Psoas muscle (tissue), 7 donors: ENCODE measurements at regions not wholly inside any gene's neighbourhood (a gene's known extent, or its start where the extent isn't known, plus 50 kb on each side); places are given as distances from the start of the nearest gene placed in this dataset.

Source experiments
- ATAC-seq, 4 donors: fragments of 200-7000 bp; cut with Tn5 transposase; one replicate each; pipeline ENCODE4 v1.9.1; 2020; ENCODE audit warnings: moderate library complexity in 3 of 4, mild to moderate bottlenecking in 2 of 4
- DNase-seq, 2 donors: peaks; one replicate each; pipeline ENCODE4 v3.0.0-alpha.2; 2020
- H3K27ac ChIP-seq: fragments of 200-600 bp; one replicate; pipeline ENCODE4 v1.8.0; 2022
- H3K27me3 ChIP-seq, 3 donors: fragments of 200-600 bp in 1 of 3; one replicate each; pipeline versions ENCODE4 v1.6.1 to v1.8.0; 2013 to 2022; ENCODE audit warnings: low read length in 2 of 3, mild to moderate bottlenecking in 2 of 3, moderate library complexity in 1 of 3; ENCODE audit not compliant: insufficient read depth in 3 of 3
- H3K36me3 ChIP-seq, 2 donors: fragments of 200-600 bp in 1 of 2; one replicate each; pipeline versions ENCODE4 v1.6.1 to v1.8.0; 2013 to 2022; ENCODE audit warnings: low read depth in 1 of 2, mild to moderate bottlenecking in 1 of 2, moderate library complexity in 1 of 2; ENCODE audit not compliant: insufficient read depth in 1 of 2
- H3K4me1 ChIP-seq: fragments of 200-600 bp; one replicate; pipeline ENCODE4 v1.8.0; 2022
- H3K4me3 ChIP-seq: fragments of 200-600 bp; one replicate; pipeline ENCODE4 v1.8.0; 2022; ENCODE audit warnings: mild to moderate bottlenecking
- H3K9me3 ChIP-seq: fragments of 200-600 bp; one replicate; pipeline ENCODE4 v1.8.0; 2022
- CTCF ChIP-seq: fragments of 200-600 bp; IDR thresholded peaks from one replicate; pipeline ENCODE4 v1.8.0; 2022; ENCODE audit warnings: antibody characterized with exemption
- WGBS, 3 donors: extraction: QIAGEN DNeasy Blood & Tissue Kit; methylation state at CpG; one replicate each; pipeline versions ENCODE4 v1.1.6 to v1.1.7; 2013; 5-methylcytosine and 5-hydroxymethylcytosine counted together
- intact Hi-C, 2 donors: fragments of 100-400 bp; cut with DNase I; formaldehyde crosslinking; loops; one replicate each; pipeline versions ENCODE4 v1.11.0 to v1.14.2; 2022
- donor health status: healthy with polysubstance abuse.
- donor health status: DM: no; HTN: no; CAD: no; lungs with moderate emphysema.
- donor health status: Bipolar disorder and iron deficiency.
- donor health status: healthy.
- donor health status: DM: yes; HTN: yes; CAD: no.
- donor health status: DM: no; HTN: no; CAD: no.
- donor health status: DM: yes; HTN: yes; CAD: no.

GRCh38 chr7:128164061-128164954, 76.8 kb upstream of the LEP start:
- 67 to 79% (median 73%) methylated on average over 6 of the region's 6 CpGs for WGBS, 3 donors
- no peaks in the 10 kb centered on the region for H3K36me3 ChIP-seq
- H3K4me1 ChIP-seq: peaks cover 14% of the 10 kb centered on the region
- no peak for DNase-seq
- TF ChIP-seq CTCF: no peak
- H3K9me3 ChIP-seq: no peaks in the 10 kb centered on the region
- peak in 1 of 4 donors; percentile 35 for ATAC-seq
- H3K27me3 ChIP-seq: peaks cover 6 to 68% (median 26%) of the 10 kb centered on the region in 3 donors
- intact Hi-C loops: no loop called here
- H3K27ac ChIP-seq: no peak overlapping the region
- no peak overlapping the region for H3K4me3 ChIP-seq

- WGBS, 3 donors: 72 to 85% (median 80%) methylated on average over 6 of the region's 6 CpGs
- intact Hi-C loops: no loop called here
These were observed 76.0 kb upstream of the LEP start for GRCh38 chr7:128164955-128165670.

GRCh38 chr7:128165927-128166420, 75.1 kb upstream of the LEP start:
- DNase-seq (no peak), ATAC-seq (no peak)
- Histone ChIP-seq H3K4me3 (no peak overlapping the region), H3K9me3 (no peaks in the 10 kb centered on the region), H3K4me1 (peaks cover 14% of the 10 kb centered on the region), H3K27me3 (peaks cover 6 to 85% (median 29%) of the 10 kb centered on the region in 3 donors), H3K27ac (no peak overlapping the region), H3K36me3 (no peaks in the 10 kb centered on the region)
- no peak for TF ChIP-seq CTCF
- intact Hi-C loops: no loop called here
- 14 to 20% (median 19%) methylated on average over 14 of the region's 14 CpGs for WGBS, 3 donors

More at GRCh38 chr7:128164955-128165670, 76.0 kb upstream of the LEP start:
- Histone ChIP-seq H3K27ac (no peak overlapping the region), H3K9me3 (no peaks in the 10 kb centered on the region), H3K4me1 (peaks cover 14% of the 10 kb centered on the region), H3K27me3 (peaks cover 6 to 76% (median 29%) of the 10 kb centered on the region in 3 donors), H3K4me3 (no peak overlapping the region), H3K36me3 (no peaks in the 10 kb centered on the region)
- DNase-seq (no peak), ATAC-seq (no peak)
- TF ChIP-seq CTCF: no peak

GRCh38 chr7:128166603-128167041, 74.5 kb upstream of the LEP start:
- peak overlapping the region; percentile 65 for H3K4me3 ChIP-seq
- H3K27me3 ChIP-seq: peaks cover 6 to 92% (median 29%) of the 10 kb centered on the region in 3 donors
- H3K9me3 ChIP-seq: no peaks in the 10 kb centered on the region
- H3K27ac ChIP-seq: no peak overlapping the region
- H3K36me3 ChIP-seq: no peaks in the 10 kb centered on the region
- DNase-seq (no peak), ATAC-seq (peak in 2 of 4 donors; percentile 18 to 40)
- TF ChIP-seq CTCF: no peak
- intact Hi-C loops: no loop called here
- peaks cover 14% of the 10 kb centered on the region for H3K4me1 ChIP-seq
- 1% methylated on average over 37 to 44 of the region's 44 CpGs for WGBS, 3 donors
